NCI-H446 (cell line): ENCODE measurements at regions not wholly inside any gene's neighbourhood (a gene's known extent, or its start where the extent isn't known, plus 50 kb on each side); places are given as distances from the start of the nearest gene placed in this dataset.

Source experiments
- DNase-seq, 2 experiments: peaks; one replicate each; lab custom pipeline; 2025; lab: John Stamatoyannopoulos, UW

DNA sequence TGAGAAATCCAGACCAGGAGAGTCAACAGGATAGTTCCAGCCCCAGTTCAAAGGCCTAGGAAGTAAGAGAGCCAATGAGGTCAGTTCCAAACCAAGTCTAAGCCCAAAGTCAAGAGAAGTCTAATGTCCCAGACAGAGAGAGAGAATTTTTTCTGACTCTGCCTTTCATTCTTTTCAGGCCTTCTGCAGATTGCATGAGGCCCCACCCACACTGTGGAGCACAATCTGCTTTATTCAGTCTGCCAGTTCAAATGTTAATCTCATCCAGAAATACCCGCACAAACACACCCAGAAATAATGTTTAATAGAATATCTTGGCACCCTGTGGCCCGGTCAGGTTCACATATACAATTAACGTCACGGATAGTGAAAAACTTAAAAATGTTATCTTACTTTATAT, 962.4 kb upstream of the SOX9 start:
- no peak for DNase-seq

DNA sequence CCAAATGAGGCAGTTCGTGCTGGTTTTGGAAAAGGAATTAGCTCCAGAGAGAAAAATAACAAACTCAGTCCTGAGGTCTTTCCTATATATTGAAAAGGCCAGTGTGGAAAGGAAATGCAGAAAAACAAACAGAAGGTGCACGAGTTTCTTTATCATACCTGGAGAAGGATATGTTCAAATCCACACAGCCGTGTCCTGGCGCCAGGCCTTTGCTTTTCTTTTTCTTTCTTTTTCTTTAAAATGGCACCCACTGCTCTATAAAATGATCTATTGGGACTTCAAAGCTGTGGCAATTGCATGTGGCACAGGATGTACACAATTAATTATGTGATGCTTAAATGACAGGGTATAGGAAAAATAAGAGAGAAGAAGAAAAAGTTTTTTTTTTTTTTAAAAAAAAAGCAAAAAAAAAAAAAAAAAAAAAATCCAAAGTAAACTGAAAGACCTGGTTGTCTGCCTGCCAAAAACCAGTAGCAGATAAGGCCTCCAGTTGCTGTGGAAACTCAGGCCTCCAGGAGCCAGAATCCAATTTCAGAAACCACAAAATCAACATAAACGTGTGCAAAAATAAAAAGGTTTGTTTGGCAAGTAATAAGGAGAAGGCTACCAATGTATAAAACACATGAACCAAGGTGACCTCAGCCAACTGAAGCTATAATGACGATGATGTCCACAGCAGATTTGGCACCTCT, 957.6 kb upstream of the SOX9 start:
- no peak for DNase-seq

DNA sequence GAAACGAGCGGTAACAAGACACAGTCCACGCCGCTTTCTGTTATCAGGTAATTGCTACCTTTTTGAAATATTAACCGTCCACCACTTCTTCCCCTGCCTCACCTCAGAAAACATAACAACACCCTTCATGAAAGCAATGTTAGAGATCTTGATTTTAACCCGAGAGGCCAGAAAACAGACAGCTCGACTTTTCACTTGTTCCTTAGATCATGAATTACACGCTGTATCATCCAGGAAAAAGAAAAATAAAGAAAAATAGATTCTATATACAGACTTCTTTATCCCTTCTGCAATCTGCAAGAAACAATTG, 957.1 kb upstream of the SOX9 start:
- DNase-seq = no peak

DNA sequence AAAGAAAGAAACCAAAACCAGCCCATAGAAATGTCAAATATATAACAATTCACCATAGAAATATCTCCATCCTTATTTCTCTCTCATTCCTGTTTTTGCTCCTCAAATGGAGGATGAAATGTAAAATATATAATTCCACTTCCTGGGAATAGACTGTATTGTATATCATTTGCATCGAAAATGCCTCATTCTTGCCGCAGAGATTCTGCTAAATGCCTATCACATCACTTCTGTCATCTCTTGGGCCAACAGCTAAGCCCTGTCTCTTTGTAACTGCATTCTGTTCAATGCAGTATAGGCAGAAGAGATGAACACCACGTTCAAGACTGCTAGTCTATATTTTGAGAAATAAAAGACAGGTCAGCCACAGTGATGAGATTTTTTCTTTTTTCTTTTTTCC, 956.3 kb upstream of the SOX9 start:
- DNase-seq = no peak

DNA sequence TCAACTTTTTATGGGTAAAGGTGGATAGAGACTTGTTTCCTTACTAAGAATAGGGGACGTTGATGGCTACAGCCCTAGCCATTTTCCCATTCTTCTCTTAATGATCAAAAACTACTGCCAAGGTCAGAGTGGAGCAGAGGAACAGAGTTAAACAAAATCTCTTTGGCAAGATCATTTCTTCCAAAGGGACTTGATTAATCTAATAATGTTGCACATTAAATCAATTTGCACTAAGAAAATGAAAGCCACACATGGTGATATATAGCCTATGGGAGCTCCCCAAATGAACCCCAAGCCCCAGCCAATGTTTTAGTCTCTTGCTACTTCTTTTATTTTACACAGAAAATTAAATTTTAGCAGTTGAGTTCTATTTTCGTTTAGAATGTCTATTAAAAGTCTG, 954.5 kb upstream of the SOX9 start:
- DNase-seq = no peak

DNA sequence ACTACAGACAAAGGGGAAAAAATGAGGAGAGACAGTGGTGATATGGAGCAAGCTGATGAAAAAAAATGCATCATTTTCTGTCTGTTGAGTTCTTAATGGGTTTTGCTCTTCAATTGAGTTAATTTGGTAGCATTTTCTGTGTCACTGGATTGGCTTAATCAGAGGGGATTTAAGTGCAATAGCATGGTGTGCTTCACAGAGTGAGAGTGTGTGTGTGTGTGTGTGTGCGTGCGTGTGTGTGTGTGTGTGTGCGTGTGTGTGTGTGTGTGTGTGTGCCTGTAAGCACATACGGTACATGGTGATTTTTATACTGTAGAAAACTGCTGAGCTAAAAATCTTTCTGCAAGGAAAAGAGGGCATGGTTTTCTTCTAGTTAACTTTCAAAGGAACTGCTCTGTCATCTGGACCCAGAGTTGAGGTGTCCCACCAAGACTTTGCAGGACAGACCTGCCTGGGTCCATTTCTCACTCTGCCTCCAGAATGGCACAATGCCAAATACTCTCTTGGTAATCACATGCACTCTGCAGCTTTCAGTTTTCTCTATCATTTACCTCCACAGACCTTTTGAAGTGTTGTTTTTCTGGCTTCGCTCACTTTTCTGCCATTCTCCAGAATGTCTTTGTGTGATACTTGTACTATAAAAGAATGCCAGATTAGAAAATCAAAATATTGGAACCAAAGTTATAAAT, 952.6 kb upstream of the SOX9 start:
- peak in 1 of 2 experiments; percentile 11 for DNase-seq

DNA sequence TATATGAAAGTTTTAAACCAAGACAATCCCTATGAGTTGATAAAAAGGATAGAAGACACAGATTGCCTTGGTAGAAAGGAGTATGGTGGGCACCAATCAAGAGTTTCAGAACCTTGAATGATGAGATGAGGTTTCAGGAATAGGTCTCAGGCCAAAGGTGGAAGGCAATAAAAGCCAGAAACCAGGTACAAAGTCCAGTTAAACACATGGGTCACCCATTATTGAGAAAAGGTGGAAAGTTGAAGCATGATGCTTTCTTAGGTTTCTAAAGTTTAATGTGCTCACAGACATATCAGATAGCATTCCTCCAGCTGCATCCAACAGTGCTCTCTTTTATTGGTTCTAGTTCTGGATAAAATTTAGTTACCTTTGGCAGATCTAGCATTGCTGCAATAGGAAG, 950.8 kb upstream of the SOX9 start:
- DNase-seq = no peak

DNA sequence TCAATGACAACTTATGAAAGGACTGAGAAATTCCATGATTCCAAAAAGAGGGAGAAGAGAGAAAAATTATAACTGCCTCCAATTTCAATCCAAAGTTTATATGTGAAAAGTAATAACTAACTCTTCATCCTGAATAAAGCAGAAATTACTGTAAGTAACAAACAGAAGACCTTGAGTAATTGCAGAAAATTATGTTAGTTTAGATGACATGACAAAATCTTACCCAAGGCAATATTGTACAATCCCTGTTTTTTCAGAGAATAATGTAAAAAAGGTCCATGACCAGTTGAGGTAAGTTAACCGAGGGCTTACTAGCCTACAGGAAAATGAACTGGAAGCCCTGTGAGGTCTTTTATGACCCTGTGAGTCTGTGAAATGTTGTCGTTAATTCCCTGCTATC, 949.5 kb upstream of the SOX9 start:
- DNase-seq = no peak

DNA sequence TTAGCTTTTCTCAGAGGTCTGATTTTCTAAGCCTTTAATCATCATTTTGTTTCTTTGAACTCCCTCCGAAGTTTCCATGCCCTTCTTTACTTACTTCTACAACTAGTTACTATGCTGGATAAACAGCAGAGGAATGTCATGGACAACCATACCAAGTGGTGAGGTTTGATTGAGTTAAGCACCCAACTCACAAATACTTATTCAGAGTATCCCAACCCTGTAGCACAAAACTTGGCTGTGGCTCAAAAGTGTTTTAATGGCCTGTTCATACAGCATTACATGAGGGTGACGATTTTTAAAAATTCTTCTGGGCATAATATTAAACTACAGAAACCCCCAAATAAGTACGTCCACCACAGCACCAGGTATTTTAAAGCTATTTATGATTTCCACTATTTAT, 946.8 kb upstream of the SOX9 start:
- no peak for DNase-seq

DNA sequence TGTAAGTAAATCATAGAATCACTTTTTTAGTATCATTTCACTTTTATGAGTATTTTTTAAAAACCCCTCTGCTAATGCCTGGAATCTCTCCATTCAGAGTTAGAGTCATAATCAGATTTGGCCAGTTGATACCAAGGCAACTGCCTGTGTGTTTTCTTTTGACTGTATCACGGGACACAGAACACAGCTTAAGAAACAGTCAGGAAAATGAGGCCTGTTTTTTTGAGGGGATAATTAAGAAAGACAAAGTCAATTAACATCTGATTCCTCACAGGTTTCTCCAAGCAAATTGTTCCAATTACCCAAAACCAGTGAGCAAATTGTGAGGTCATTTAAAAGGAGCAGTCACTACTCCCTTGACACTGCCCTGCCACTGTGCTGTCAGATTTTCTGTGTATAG, 944.5 kb upstream of the SOX9 start:
- DNase-seq = no peak

DNA sequence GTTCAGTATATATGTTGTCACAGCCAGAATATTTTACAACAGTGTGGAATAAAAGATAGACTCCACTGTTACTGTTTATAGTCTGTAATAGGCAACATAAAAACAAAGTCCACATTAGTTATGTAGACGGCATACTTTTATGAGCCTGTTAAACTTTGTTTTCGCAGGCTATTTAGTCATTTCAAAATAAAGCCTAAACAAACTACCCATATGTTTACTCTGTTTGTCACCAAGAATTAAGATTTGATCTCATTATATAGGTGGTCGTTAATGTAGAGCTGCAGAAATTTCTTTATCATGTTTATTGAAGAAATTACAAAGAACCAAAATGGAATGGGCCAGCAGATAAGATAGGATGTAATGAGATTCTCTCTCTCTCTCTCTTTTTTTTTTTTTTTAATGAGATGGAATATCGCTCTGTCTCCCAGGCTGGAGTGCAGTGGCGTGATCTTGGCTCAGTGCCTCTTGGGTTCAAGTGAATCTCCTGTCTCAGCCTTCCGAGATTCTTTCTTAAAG, 943.8 kb upstream of the SOX9 start:
- no peak for DNase-seq

DNA sequence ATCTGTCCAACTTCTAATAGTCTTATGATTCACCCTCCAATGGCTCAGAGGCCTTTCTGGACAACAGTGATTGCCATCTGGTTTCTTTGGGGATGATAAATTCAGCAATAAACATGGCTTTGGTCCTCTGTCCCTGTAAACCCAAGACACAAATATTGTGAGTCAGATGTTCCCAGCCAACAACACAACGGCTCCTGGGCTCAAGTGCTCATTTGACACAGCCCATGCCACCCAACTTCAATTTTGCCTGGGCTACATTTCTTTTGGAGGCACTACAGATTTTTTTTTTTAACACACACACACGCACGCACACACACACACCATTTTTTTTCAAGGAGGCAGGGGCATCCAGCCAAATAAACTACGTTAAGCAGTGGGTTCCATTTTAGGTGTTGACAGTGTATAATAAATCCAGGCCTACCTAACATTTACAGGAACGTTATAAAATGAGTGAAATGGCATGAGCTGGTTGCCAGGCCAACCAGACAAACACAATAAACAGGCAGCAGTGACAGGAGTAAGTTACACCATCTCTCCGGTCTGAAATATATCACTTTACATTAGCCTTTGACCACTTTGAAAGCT, 939.9 kb upstream of the SOX9 start:
- peak; percentile 46 to 79 for DNase-seq

DNA sequence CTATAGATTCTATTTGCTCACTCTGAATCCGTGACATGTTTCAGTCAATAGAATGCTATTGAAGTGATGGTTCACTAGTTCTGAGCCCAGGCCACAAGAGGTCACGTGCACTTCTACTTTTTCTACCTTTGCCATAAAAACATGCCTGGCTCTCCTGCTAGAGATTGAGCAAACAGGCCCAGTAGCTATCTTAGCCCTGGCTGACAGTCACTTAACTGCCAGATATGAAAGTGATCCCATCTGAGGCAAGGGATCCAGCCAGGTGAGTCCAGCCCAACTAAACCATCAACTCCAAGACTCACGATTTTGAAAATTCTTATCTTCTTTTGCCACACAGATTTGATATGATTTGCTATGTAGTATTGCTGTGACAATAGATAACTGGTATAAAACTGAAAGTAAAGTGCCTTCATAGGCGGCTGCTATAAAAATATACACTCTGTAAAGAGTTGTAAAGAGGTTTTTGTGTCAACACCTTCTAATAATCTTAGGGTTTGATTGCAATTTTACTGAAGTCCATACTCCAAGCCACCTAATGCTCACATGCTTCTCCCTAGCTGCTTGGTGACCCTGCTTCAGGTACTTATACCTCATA, 937.7 kb upstream of the SOX9 start:
- DNase-seq = no peak

DNA sequence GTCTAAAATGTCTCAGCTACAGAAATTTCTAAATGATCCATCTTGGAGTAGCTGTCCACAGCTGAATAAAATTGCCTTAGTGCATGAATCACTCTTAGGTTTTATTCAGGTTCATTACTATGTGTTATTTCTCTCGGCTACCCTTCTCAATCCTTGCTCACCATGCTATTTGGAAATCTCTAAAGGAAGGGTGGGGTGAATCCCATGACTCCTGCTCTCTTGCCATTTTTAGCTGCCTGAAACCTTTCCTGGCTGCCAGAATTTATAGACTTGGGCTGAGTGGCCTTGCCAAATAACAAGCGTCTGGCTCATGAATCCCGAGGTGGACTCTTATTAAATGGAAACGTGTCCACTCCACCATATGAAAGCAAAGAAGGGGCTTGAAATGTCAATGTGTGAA, 936.1 kb upstream of the SOX9 start:
- peak; percentile 82 to 85 for DNase-seq

DNA sequence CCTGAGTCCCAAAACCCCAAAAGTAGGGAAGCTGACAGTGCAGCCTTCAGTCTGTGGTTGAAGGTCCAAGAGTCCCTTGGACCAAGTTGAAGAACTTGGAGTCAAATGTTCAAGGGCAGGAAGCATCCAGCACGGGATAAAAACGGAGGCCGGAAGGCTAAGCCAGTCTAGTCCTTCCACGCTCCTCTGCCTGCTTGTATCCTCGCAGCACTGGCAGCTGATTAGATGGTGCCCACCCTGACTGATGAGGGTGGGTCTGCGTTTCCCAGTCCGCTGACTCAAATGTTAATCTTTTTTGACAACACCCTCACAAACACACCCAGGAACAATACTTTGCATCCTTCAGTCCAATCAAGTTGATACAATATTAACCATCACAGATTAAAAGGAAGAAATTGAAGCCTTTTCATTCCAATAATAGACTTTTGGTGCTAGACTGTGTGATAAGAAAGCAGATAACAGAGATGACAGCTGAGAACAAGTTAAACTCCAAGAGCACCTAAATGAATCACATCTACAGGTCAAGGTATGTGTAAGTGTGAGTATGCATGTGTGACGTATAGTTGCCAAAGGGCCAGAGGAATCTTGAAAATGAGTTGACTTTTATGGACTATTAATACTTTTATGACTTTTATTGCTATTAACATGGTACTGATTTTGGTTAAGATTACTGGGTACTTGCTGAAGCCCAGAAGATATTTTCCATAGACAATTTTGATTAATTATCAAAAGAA, 933.5 kb upstream of the SOX9 start:
- no peak for DNase-seq

DNA sequence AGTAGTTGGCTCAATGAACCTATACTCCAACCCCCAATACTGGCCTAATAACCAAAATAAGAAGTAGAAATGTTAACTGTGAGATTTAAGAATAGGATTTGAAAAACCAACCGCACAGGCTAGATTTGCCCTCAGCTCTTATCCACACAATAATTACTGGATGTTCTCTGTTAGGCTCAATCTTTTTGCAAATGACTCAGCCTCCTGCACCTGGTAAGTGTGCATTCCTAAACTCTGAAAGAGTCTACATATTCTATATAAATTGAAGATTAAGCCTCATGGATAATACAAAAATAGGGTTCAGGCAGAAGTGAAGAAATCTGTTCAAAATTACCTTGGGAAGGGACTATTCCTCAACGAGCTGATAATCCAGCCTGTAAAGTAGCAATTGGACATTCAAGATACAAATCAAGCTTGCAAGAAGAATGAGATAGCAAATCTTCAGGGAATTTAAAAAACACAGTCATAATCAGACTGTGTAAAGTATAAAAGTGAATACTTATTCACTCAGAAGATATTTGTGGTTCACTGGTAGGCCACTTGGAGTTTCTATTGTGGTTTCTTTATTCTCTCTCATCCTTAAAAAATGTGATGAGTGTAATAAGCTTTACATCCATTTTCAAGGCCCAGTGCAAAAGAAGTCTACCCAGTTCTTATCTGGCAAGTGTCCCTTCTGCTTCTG, 931.9 kb upstream of the SOX9 start:
- DNase-seq = no peak

DNA sequence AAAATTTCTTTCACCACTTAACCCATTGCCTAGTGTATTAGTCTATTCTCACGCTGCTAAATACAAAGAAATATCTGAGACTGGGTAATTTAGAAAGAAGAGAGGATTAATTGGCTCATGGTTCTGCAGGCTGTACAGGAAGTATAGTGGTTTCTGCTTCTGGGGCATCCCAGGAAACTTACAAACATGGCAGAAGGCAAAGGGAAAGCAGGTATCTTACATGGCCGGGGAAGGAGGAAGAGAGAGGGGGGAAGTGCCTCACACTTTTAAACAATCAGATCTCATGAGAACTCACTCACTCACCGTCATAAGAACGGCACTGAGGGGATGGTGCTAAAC, 931.4 kb upstream of the SOX9 start:
- no peak for DNase-seq

DNA sequence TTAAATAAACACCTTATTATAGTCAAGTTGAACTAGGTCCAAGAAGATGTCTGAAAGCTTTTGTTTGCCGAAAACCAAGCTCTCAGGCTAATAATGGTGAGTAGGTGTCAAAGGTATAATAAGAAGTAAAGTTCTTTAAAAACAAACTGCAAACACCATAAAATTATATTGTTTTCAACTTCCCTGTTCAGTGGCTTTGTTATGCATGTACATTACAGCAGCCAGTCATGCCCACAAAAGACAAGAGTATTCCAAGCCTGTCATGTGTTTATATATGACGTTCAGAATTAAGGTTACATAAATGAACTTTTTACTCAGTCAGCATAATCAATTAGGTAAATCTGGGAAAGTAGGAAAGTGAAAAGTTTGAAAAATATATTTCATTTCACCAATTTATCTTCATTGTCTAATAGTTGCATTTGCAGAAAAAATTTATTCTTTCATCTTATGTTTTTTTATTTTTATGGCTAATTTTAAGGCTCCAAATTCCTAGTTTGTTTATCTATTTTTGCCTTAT, 928.7 kb upstream of the SOX9 start:
- DNase-seq = no peak

DNA sequence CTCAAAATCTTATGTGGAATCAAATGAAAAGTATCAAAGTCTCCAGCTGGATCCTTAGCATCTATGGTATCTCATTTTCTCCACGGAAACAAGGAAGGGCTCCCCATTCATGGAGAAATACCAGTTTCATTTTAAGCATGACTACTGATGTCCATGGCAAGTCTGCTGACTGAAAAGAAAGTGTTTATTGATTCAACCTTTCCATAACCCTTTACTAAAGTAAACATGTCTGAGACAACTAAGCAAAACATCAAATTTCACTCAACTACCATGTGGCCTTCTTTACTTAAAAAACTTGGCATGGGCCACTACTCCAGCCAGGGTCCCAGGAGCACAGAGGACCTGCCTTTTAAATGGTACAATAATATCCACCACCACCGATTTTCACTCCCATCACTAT, 928.0 kb upstream of the SOX9 start:
- no peak for DNase-seq

DNA sequence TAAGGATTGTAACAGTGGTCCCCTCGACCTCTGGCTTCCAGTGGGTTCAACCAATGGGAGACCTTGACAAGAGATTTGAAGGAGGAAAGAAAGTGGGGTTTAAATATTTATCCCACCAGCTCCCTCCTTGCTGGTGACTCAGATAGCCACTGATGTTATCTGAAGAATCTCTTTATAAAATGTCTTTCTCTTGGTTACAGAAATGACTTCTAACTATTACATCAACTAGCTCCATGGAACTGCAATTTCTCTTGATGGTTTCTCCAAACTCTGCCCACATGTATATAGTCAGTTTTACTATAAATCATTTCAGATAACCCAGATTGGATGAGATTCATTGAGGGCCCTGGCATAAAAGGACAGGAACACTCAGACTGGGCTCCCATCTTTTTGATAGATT, 920.2 kb upstream of the SOX9 start:
- DNase-seq = no peak

DNA sequence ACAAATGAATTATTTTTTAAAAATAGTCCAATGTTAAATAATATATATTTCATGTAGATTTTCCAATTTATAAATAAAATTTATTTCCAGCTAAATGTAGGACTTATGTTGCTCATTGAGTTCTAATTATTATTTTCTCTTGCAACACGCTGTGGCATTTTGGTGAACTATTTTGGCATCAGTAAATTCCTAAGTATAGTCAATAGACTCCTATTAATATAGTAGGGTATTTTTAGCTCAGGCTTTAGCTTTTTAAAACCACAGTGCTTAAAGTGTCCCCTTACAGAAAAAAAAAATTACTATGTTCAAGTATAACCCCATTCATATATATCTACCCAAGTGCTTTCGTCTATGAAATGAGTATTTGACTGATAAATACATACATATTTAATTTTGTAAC, 919.2 kb upstream of the SOX9 start:
- DNase-seq = no peak

DNA sequence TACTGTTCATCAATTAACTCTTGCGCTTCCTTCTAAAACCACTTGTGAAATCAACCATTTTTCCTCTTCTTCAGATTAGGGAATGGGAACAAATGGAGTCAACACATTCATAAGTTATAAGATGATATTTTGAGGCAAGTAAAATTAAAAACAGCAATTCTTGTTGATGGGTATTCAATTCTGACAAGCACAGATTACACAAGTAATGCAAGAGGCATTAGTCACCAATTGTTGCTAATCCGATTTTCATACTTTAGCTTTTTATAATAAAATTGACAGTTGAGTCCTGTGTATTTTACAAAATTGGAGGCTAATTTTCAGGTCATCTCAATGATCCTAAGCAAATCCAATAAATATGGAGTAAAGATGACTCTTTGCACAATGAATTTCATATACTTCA, 918.4 kb upstream of the SOX9 start:
- no peak for DNase-seq
